ENCODE measurements at regions not wholly inside any gene's neighbourhood (a gene's known extent, or its start where the extent isn't known, plus 50 kb on each side); places are given as distances from the start of the nearest gene placed in this dataset.

DNA sequence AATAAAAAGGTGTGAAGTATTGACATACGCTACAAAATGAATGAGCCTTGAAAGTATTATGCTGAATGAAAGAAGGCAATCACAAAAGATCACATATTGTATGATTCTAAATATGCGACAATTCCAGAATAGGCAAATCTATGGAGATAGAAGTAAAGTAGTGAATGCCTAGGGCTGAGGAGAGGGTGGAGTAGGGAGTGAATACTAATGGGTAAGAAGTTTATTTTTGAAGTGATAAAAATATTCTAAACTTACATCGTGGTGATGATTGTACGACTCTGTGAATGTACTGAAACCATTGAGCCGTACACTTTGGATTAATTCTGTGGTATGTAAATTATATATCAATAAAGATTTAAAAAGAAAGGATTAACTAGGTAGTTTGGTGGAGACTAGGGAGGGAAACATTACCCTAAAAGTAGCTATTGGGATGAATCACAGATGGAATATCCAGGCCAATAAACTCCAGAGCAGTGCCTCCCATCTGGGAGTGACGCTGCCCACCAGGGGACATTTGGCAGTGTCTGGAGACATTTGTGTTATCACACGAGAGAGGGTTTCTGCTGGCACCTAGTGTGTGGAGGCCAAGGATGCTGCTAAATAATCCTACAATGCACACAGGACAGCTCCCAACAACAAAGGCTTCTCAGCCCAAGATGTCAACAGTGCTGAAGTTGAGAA is 214.2 kb upstream of the PCSK2 start:
- no peaks in the 10 kb centered on the region for H3K79me2 ChIP-seq (ENCODE audit: insufficient read depth, low read depth, low read length)
- H3K27ac ChIP-seq (ENCODE audit: low read depth, low read length, poor library complexity, severe bottlenecking), result no peak overlapping the region
- H3K36me3 ChIP-seq (ENCODE audit: insufficient read depth, low read length), result no peaks in the 10 kb centered on the region
- no peak for TF ChIP-seq EZH2phosphoT487 (IDR thresholded peaks at IDR 0.05; ENCODE audit: borderline replicate concordance, low read depth, low read length)
- TF ChIP-seq, protein P1, sequence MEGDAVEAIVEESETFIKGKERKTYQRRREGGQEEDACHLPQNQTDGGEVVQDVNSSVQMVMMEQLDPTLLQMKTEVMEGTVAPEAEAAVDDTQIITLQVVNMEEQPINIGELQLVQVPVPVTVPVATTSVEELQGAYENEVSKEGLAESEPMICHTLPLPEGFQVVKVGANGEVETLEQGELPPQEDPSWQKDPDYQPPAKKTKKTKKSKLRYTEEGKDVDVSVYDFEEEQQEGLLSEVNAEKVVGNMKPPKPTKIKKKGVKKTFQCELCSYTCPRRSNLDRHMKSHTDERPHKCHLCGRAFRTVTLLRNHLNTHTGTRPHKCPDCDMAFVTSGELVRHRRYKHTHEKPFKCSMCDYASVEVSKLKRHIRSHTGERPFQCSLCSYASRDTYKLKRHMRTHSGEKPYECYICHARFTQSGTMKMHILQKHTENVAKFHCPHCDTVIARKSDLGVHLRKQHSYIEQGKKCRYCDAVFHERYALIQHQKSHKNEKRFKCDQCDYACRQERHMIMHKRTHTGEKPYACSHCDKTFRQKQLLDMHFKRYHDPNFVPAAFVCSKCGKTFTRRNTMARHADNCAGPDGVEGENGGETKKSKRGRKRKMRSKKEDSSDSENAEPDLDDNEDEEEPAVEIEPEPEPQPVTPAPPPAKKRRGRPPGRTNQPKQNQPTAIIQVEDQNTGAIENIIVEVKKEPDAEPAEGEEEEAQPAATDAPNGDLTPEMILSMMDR (conservative IDR thresholded peaks at IDR 0.05; ENCODE audit: low read length), result no peak
- no peak overlapping the region for H2AFZ ChIP-seq (ENCODE audit: low read length)
- H3K9me2 ChIP-seq (ENCODE audit: insufficient read depth, low read length), result no peaks in the 10 kb centered on the region
- ChIA-PET CTCF (ENCODE audit: unreplicated experiment) (no interaction called here), POLR2A (interaction anchor here (1.7 kb wide), 1 partner anchor 71 kb away, joined by 3 read pairs; no protein-coding TSS in a partner anchor)
- no peak overlapping the region for H3K4me2 ChIP-seq (ENCODE audit: low read length)
- DNase-seq (ENCODE audit: low spot score), result no peak
- intact Hi-C loops (cut with micrococcal nuclease; ENCODE audit: unreplicated experiment), result no loop called here
- no peaks in the 10 kb centered on the region for H3K9me3 ChIP-seq (ENCODE audit: low read length)
- no peaks in the 10 kb centered on the region for H3K4me1 ChIP-seq (ENCODE audit: insufficient read depth, low read length, poor library complexity, severe bottlenecking)
- H4K20me1 ChIP-seq (ENCODE audit: insufficient read depth, low read length), result no peaks in the 10 kb centered on the region
- no TSS peak for BruUV-seq (replicated peaks)
- no peak overlapping the region for H3K4me3 ChIP-seq (ENCODE audit: low read depth, low read length, poor library complexity, severe bottlenecking)

DNA sequence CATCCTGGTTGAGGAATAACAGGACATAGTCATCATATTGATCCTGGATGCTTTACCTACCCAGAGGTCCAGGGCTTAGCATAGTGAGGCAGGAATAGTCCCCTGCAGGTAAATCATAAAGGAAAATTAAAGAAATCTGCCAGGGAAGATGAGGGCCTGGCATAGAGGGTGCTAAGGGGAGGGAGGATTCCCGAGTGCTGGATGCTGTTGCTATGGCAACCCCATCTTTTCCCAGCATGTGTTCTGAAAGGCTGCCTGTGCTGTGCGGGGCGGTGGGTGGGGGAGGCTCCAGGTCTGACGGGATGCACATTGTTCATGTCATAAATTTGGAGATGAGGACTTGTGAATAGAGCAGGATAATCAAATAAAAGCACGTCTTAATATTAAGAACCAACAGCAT is 212.6 kb upstream of the PCSK2 start:
- no peak overlapping the region for H2AFZ ChIP-seq (ENCODE audit: low read length)
- H4K20me1 ChIP-seq (ENCODE audit: insufficient read depth, low read length), result no peaks in the 10 kb centered on the region
- H3K4me2 ChIP-seq (ENCODE audit: low read length), result no peak overlapping the region
- no peaks in the 10 kb centered on the region for H3K79me2 ChIP-seq (ENCODE audit: insufficient read depth, low read depth, low read length)
- H3K9me3 ChIP-seq (ENCODE audit: low read length), result no peaks in the 10 kb centered on the region
- no peaks in the 10 kb centered on the region for H3K4me1 ChIP-seq (ENCODE audit: insufficient read depth, low read length, poor library complexity, severe bottlenecking)
- no TSS peak for BruUV-seq (replicated peaks)
- TF ChIP-seq, protein P1 (conservative IDR thresholded peaks at IDR 0.05; ENCODE audit: low read length), result no peak
- TF ChIP-seq EZH2phosphoT487 (IDR thresholded peaks at IDR 0.05; ENCODE audit: borderline replicate concordance, low read depth, low read length), result no peak
- DNase-seq (ENCODE audit: low spot score), result no peak
- intact Hi-C loops (cut with micrococcal nuclease; ENCODE audit: unreplicated experiment), result no loop called here
- H3K9me2 ChIP-seq (ENCODE audit: insufficient read depth, low read length), result no peaks in the 10 kb centered on the region
- no peak overlapping the region for H3K4me3 ChIP-seq (ENCODE audit: low read depth, low read length, poor library complexity, severe bottlenecking)
- H3K36me3 ChIP-seq (ENCODE audit: insufficient read depth, low read length), result no peaks in the 10 kb centered on the region
- ChIA-PET POLR2A (interaction anchor here (1.7 kb wide), 1 partner anchor 70 kb away, joined by 3 read pairs; no protein-coding TSS in a partner anchor), CTCF (ENCODE audit: unreplicated experiment) (no interaction called here)
- H3K27ac ChIP-seq (ENCODE audit: low read depth, low read length, poor library complexity, severe bottlenecking), result no peak overlapping the region

DNA sequence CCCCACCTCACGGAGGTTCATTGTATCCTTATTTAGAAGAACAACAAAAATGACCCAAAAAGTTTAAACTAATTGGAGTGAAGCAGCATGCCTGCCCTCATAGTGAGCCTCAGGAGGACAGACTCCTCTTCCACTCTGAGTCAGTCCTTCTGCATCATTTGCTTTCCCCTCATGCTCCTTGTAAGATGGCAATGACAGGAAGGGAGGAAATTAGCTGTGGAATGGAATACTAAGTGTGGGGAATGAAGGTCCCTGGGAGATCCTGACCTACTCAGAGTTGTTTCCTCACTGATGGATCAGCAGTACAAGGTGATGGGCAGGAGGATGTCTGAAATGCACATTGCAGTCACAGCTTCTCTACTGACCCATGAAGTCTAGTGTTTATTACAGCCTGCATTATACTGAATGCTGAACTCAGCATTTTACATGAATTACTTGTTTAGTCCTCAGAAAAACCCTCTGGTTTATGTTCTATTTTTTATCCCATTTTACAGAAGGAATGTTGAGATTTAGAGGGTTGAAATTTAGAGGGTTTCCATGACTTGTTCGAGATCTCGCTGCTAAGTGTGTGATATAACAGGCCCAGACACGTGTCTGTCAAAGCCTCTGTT is 212.0 kb upstream of the PCSK2 start:
- intact Hi-C loops (cut with micrococcal nuclease; ENCODE audit: unreplicated experiment), result no loop called here
- H3K36me3 ChIP-seq (ENCODE audit: insufficient read depth, low read length), result no peaks in the 10 kb centered on the region
- H3K79me2 ChIP-seq (ENCODE audit: insufficient read depth, low read depth, low read length), result no peaks in the 10 kb centered on the region
- no peak overlapping the region for H3K4me3 ChIP-seq (ENCODE audit: low read depth, low read length, poor library complexity, severe bottlenecking)
- no peak overlapping the region for H3K4me2 ChIP-seq (ENCODE audit: low read length)
- BruUV-seq (replicated peaks), result no TSS peak
- ChIA-PET POLR2A (interaction anchor here (0.6 kb wide), 1 partner anchor 120 kb away, joined by 3 read pairs; no protein-coding TSS in a partner anchor), CTCF (ENCODE audit: unreplicated experiment) (no interaction called here)
- H4K20me1 ChIP-seq (ENCODE audit: insufficient read depth, low read length), result no peaks in the 10 kb centered on the region
- H3K4me1 ChIP-seq (ENCODE audit: insufficient read depth, low read length, poor library complexity, severe bottlenecking), result no peaks in the 10 kb centered on the region
- no peak overlapping the region for H2AFZ ChIP-seq (ENCODE audit: low read length)
- no peak for DNase-seq (ENCODE audit: low spot score)
- H3K27ac ChIP-seq (ENCODE audit: low read depth, low read length, poor library complexity, severe bottlenecking), result no peak overlapping the region
- H3K9me2 ChIP-seq (ENCODE audit: insufficient read depth, low read length), result no peaks in the 10 kb centered on the region
- TF ChIP-seq, protein P1 (conservative IDR thresholded peaks at IDR 0.05; ENCODE audit: low read length), result no peak
- no peak for TF ChIP-seq EZH2phosphoT487 (IDR thresholded peaks at IDR 0.05; ENCODE audit: borderline replicate concordance, low read depth, low read length)
- H3K9me3 ChIP-seq (ENCODE audit: low read length), result no peaks in the 10 kb centered on the region

Data from OCI-LY7 (cell line).